CD4-positive, alpha-beta T cell (primary cell): ENCODE measurements at regions not wholly inside any gene's neighbourhood (a gene's known extent, or its start where the extent isn't known, plus 50 kb on each side); places are given as distances from the start of the nearest gene placed in this dataset.

Experiments used
- ATAC-seq: fragments of 200-7000 bp; cut with Tn5 transposase; one replicate; pipeline ENCODE4 v1.10.0; 2022; ENCODE audit warnings: mild to moderate bottlenecking; ENCODE audit not compliant: poor library complexity
- CTCF ChIA-PET: fragments of 350-600 bp; sonication (Branson Sonifier 250); formaldehyde crosslinking; loops from one replicate; lab custom pipeline; 2021; ENCODE audit warnings: antibody characterized with exemption, inconsistent platforms; lab: Charles Lee
- POLR2A ChIA-PET: fragments of 350-600 bp; sonication (Branson Sonifier 250); formaldehyde crosslinking; loops from one replicate; lab custom pipeline; 2021; ENCODE audit warnings: antibody characterized with exemption, inconsistent platforms; lab: Charles Lee
- DNase-seq, 14 experiments: peaks; one replicate each; pipeline ENCODE4 v3.0.0-alpha.2; 2013 to 2020; ENCODE audit warnings: mixed read lengths in 2 of 14
- H3K27ac ChIP-seq, 2 donors: one replicate each; pipeline versions ENCODE4 v1.5.1 to v1.7.0; 2013; ENCODE audit warnings: low read length in 2 of 2, low read depth in 1 of 2, mild to moderate bottlenecking in 1 of 2
- H3K27me3 ChIP-seq, 2 experiments: 1 replicate in 1 of 2; 2 replicates in 1 of 2; pipeline versions ENCODE4 v1.6.1 to v1.7.0; 2013; ENCODE audit warnings: low read length in 2 of 2, control low read depth in 1 of 2, mild to moderate bottlenecking in 1 of 2, moderate library complexity in 1 of 2; ENCODE audit not compliant: insufficient read depth in 2 of 2, control insufficient read depth in 1 of 2
- H3K36me3 ChIP-seq: one replicate; pipeline ENCODE4 v1.6.1; 2013; ENCODE audit warnings: low read length, control low read depth; ENCODE audit not compliant: insufficient read depth
- H3K4me1 ChIP-seq: one replicate; pipeline ENCODE4 v1.6.1; 2013; ENCODE audit warnings: low read length, control low read depth; ENCODE audit not compliant: insufficient read depth
- H3K4me3 ChIP-seq: one replicate; pipeline ENCODE4 v1.5.1; 2013; ENCODE audit warnings: mild to moderate bottlenecking, low read length, moderate library complexity
- H3K9me3 ChIP-seq, 2 experiments: 1 replicate in 1 of 2; 2 replicates in 1 of 2; pipeline versions ENCODE4 v1.6.1 to v1.7.0; 2013; ENCODE audit warnings: low read length in 2 of 2, mild to moderate bottlenecking in 2 of 2, control low read depth in 1 of 2, moderate library complexity in 1 of 2; ENCODE audit not compliant: control insufficient read depth in 1 of 2, insufficient read depth in 1 of 2
- H3K27ac Mint-ChIP-seq: one replicate; pipeline ENCODE4 v1.8.0; 2020; ENCODE audit warnings: mixed read lengths
- H3K27me3 Mint-ChIP-seq: one replicate; pipeline ENCODE4 v1.8.0; 2021; ENCODE audit warnings: mixed read lengths
- H3K36me3 Mint-ChIP-seq: one replicate; pipeline ENCODE4 v1.8.0; 2021; ENCODE audit warnings: low read depth, mixed read lengths
- H3K4me1 Mint-ChIP-seq: one replicate; pipeline ENCODE4 v1.8.0; 2021; ENCODE audit warnings: low read depth, mixed read lengths
- H3K4me3 Mint-ChIP-seq: one replicate; pipeline ENCODE4 v1.8.0; 2020; ENCODE audit warnings: mild to moderate bottlenecking, mixed read lengths
- H3K9me3 Mint-ChIP-seq: one replicate; pipeline ENCODE4 v1.8.0; 2020; ENCODE audit warnings: mixed read lengths
- CTCF ChIP-seq: fragments of 200-600 bp; IDR thresholded peaks from one replicate; pipeline ENCODE4 v1.8.0; 2022; ENCODE audit warnings: antibody characterized with exemption, mild to moderate bottlenecking
- intact Hi-C, 2 experiments: fragments of 100-400 bp; cut with DNase I in 1 of 2; cut with micrococcal nuclease in 1 of 2; formaldehyde crosslinking; loops; one replicate each; pipeline versions ENCODE4 v1.15.1 to v1.9.0; 2023 to 2025; cut with DNase I, micrococcal nuclease

GRCh38 chr5:92559331-92559730 is 1021.7 kb downstream of the NR2F1-AS1 start:
- H3K4me1 ChIP-seq: no peaks in the 10 kb centered on the region
- no peak overlapping the region for H3K4me3 Mint-ChIP-seq
- H3K4me3 ChIP-seq: no peak overlapping the region
- H3K27ac ChIP-seq: no peak overlapping the region
- no peaks in the 10 kb centered on the region for H3K36me3 ChIP-seq
- H3K9me3 ChIP-seq: no peaks in the 10 kb centered on the region
- no peaks in the 10 kb centered on the region for H3K4me1 Mint-ChIP-seq
- TF ChIP-seq CTCF: no peak
- POLR2A ChIA-PET: no interaction called here
- no peak overlapping the region for H3K27ac Mint-ChIP-seq
- H3K27me3 Mint-ChIP-seq: no peaks in the 10 kb centered on the region
- H3K36me3 Mint-ChIP-seq: no peaks in the 10 kb centered on the region
- intact Hi-C loops: no loop called here
- no peak for ATAC-seq
- H3K9me3 Mint-ChIP-seq: no peaks in the 10 kb centered on the region
- no peak for DNase-seq
- H3K27me3 ChIP-seq: no peaks in the 10 kb centered on the region
- CTCF ChIA-PET: no interaction called here

- no peak overlapping the region for H3K27ac ChIP-seq
- Mint-ChIP-seq H3K4me1 (no peaks in the 10 kb centered on the region), H3K4me3 (no peak overlapping the region), H3K27me3 (no peaks in the 10 kb centered on the region), H3K9me3 (peaks cover 2% of the 10 kb centered on the region), H3K27ac (no peak overlapping the region), H3K36me3 (no peaks in the 10 kb centered on the region)
- no peaks in the 10 kb centered on the region for H3K36me3 ChIP-seq
- H3K4me3 ChIP-seq: no peak overlapping the region
- DNase-seq: no peak
- no peak for TF ChIP-seq CTCF
- POLR2A ChIA-PET: no interaction called here
- no peaks in the 10 kb centered on the region for H3K27me3 ChIP-seq
- CTCF ChIA-PET: no interaction called here
- ATAC-seq: no peak
- no peaks in the 10 kb centered on the region for H3K9me3 ChIP-seq
- intact Hi-C loops: no loop called here
- H3K4me1 ChIP-seq: no peaks in the 10 kb centered on the region
These were observed 1024.3 kb downstream of the NR2F1-AS1 start for GRCh38 chr5:92556747-92557146.

GRCh38 chr5:92554447-92555085 is 1026.5 kb downstream of the NR2F1-AS1 start:
- ChIA-PET POLR2A (no interaction called here), CTCF (no interaction called here)
- Histone ChIP-seq H3K27me3 (no peaks in the 10 kb centered on the region), H3K4me3 (no peak overlapping the region), H3K9me3 (no peaks in the 10 kb centered on the region), H3K36me3 (no peaks in the 10 kb centered on the region), H3K4me1 (no peaks in the 10 kb centered on the region), H3K27ac (no peak overlapping the region)
- no peak overlapping the region for H3K27ac Mint-ChIP-seq
- H3K27me3 Mint-ChIP-seq: no peaks in the 10 kb centered on the region
- no peak for TF ChIP-seq CTCF
- H3K4me3 Mint-ChIP-seq: no peak overlapping the region
- no peaks in the 10 kb centered on the region for H3K36me3 Mint-ChIP-seq
- intact Hi-C loops: no loop called here
- H3K9me3 Mint-ChIP-seq: peaks cover 2% of the 10 kb centered on the region
- no peak for ATAC-seq
- no peak for DNase-seq
- no peaks in the 10 kb centered on the region for H3K4me1 Mint-ChIP-seq
